ENCODE measurements at regions not wholly inside any gene's neighbourhood (a gene's known extent, or its start where the extent isn't known, plus 50 kb on each side); places are given as distances from the start of the nearest gene placed in this dataset.
"Not testable (repeated sequence)": the region's sequence is repeated elsewhere in the genome, so short reads cannot be mapped to it uniquely, and the experiment has no call there.

DNA sequence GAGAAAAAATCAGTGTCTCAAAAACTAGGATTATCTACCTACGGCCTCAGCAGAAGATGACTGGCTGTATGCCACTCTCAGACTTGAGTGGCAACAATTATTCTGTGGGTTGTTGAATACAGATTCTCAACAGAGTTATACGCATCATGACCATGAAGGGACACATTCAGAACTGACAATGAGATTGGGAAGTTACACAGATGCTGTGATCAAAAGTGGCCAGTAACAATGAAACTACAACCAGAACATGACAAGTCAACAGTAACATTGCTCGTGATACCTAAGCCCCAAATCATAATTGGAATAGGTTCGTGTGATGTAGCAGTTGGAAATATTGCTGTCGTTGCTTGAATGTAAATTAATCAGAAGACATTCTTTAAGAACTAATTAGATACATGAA, 957.5 kb upstream of the CDH9 start:
- no peak for DNase-seq

DNA sequence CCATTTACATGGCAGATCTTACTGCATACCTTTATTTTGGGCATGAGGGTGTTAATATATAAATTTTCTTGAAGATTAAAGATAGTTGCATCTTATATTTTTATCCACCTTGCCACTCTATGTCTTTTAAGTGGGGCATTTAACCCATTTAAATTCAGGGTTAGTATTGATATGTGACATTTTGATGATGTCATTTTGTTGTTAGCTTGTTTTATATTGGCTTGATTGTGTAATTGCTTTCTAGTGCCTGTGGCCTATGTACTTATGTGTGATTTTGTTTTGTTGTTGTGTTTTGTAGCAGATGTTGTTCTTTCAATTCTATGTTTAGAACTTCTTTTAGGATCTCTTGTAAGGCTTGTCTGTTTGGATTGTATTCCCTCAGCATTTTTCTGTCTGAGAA, 939.9 kb upstream of the CDH9 start:
- no peak for DNase-seq

- DNase-seq: no peak
Observed at GRCh38 chr5:27969157-27969556, 930.8 kb upstream of the CDH9 start.

- no peak for DNase-seq
Observed at GRCh38 chr5:27963050-27963783, 924.8 kb upstream of the CDH9 start.

GRCh38 chr5:27962198-27962597, 923.8 kb upstream of the CDH9 start:
- DNase-seq: no peak

DNA sequence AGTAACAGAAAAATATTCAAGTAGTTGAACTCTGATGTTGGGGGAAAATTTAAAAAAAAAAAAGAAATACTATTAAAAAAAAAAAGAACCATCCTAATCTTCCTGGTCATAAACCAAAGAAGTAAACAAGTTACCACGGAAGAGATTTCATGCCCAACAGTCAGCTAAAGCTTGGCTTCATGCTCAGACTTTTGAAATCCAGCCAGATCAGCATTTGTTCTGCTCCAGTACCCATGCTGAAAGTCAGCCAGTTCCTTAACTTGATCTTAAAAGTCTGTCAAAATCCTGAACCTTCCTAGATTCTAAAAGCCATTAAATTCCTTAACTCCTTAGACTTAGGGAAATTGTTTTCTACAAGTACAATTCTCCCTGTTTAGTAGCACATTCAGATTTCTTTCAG, 908.7 kb upstream of the CDH9 start:
- DNase-seq: no peak

- DNase-seq: no peak
Observed at GRCh38 chr5:27944471-27944870, 906.1 kb upstream of the CDH9 start.

- DNase-seq: no peak
Observed at GRCh38 chr5:27938989-27939388, 900.6 kb upstream of the CDH9 start.

DNA sequence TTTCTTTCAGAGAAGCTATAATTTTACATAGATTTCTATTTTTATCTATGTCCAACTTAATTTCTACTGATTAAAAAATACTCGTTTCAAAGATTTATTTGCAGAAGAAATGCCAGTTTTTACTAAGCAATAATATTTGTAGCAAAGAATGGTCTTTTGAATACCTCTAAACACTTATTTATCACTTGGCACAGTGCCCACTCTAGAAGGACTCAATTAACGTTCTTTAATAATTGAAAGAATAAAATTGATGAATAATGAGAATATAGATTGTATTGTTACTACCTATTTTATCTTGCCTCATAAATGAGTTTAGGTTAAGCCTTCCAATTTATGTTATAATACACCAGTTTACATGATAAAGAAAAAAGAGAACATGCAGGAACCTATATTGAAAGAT, 889.7 kb upstream of the CDH9 start:
- no peak for DNase-seq

GRCh38 chr5:27911216-27911615, 872.8 kb upstream of the CDH9 start:
- no peak for DNase-seq

DNA sequence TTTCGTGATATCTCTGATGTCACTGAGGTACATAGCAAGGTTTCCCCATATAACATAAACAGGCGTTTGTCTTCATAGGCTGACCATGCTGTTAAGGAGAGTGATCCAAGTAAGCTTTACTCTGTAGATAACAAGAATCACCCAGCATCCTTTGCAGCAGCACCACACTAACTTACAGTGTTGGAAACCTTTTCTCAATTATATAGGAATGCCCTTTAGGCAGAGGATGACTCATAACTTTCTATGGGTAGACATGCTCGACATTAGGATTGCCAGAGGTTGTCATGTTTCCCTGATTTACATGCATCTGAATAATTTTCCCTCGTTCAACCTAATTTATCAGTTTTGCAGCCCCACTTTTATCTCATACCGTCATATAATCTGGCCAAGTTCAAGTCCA, 870.0 kb upstream of the CDH9 start:
- DNase-seq: no peak

- no peak for DNase-seq
Observed at GRCh38 chr5:27906931-27907601, 868.7 kb upstream of the CDH9 start.

DNA sequence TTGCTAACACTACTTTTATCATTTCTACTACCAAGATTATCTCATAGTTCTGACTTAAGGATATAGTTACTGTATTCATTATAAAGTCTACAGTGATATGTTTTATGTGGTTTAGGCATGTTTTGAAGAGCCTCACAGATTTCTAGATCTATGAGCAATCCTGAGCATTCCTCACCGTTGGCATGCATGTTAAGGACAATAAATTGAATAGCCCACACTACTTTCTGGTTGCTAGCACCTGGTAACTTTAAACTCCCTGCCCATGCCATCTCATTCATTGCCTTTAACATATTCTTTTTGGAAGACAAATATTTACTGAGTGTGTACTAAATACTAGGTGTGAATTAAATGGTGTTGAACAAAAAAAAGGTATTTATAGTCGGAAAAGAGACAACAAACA, 868.1 kb upstream of the CDH9 start:
- no peak for DNase-seq

DNA sequence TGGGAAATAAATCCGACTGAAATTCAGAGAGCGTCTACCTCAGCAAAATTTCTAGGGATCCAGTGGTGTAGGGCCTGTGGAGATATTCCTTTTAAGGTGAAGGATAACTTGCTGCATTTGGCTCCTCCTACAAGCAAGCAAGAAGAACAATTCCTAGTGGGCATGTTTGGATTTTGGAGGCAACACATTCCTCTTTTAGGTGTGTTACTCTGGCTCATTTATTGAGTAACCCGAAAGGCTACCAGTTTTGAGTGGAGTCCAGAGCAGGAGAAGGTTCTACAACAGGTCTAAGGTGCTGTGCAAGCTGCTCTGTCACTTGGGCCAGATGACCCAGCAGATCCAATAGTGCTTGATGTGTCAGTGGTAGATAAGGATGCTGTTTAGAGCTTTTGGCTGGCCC, 862.4 kb upstream of the CDH9 start:
- DNase-seq: no peak

GRCh38 chr5:27876071-27876470, 837.7 kb upstream of the CDH9 start:
- no peak for DNase-seq

- DNase-seq: no peak
Observed at GRCh38 chr5:27875148-27875547, 836.8 kb upstream of the CDH9 start.

GRCh38 chr5:27868292-27868691, 829.9 kb upstream of the CDH9 start:
- DNase-seq: no peak

GRCh38 chr5:27855491-27855890, 817.1 kb upstream of the CDH9 start:
- no peak for DNase-seq

DNA sequence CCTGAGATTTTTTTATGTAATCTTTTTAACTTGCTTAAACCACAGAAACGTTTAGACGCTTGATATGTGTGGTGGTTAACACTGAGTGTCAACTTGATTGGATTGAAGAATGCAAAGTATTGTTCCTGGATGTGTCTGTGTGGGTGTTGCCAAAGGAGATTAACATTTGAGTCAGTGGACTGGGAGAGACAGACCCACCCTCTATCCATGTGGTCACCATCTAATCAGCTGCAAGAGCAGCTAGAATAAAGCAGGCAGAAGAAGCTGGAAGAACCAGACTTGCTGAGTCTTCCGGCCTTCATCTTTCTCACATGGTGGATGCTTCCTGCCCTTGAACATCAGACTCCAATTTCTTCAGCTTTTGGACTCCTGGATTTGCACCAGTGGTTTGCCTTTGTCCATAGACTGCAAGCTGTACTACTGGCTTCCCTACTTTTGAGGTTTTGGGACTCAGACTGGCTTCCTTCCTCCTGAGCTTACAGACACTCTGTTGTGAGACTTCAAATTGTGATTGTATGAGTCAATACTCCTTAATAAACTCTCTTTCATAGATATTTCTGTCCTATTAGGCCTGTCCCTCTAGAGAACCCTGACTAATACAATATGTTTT, 816.0 kb upstream of the CDH9 start:
- no peak for DNase-seq

DNA sequence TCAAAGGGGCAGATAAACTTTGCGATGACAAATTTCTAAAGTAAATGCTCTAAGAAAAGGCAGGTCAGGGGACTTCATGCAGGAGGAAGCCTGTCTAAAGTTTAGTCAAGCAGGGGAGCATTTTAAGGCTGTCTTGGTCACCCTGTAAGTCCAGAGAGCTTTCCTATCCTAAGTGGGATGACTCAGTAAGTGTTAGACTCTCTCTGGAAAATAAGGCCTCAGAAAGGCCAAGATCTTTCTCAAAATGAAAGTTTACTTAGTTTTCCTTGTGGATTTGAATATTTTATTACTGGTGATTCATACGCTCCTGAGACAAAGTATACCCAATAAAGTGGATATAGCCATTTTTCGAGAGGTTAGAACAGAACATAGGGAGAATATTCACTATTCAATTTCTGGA, 806.9 kb upstream of the CDH9 start:
- DNase-seq: no peak

- not testable (repeated sequence) for DNase-seq
Observed at GRCh38 chr5:27836704-27837103, 798.3 kb upstream of the CDH9 start.

DNA sequence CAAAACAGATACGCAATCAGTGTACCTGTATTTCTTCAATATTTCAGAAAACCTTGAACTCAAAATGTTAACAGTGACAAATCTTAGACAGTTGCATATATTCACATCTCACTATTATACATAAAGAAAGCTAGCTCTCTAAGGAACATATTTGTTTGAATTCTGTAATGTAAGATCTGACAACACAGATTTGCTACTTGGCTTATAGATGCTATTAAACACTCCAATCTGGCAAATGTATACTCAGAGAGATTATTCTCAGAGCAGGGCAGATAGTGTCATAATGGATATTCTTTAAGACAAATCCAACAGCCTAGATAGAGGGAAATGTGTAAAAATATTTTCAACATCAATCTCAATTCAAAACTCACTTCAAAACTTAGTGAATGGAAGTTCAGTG, 794.5 kb upstream of the CDH9 start:
- no peak for DNase-seq

DNA sequence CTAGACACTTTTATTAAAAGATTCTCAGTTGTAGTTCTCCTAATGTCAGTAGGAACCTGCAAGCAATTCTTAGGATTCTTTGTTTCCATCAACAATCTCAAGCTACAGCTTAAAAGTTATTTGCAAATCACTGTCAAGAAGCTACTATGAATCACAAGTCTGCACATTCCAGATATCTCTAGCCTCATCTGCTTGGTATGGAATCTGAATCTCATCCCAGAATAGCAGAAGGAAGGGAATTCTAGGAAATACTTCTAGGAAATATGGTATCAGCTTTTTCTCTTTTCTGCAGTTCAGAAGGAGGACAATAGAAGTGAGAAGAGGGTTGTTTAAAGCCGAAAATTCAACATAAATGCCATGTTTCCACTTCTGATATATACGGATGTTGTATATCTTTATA, 792.2 kb upstream of the CDH9 start:
- DNase-seq: no peak

- no peak for DNase-seq
Observed at GRCh38 chr5:27821681-27822080, 783.3 kb upstream of the CDH9 start.

GRCh38 chr5:27818888-27819287, 780.5 kb upstream of the CDH9 start:
- no peak for DNase-seq
